Mesothelial cell of epicardium (in vitro differentiated cells): ENCODE measurements at regions not wholly inside any gene's neighbourhood (a gene's known extent, or its start where the extent isn't known, plus 50 kb on each side); places are given as distances from the start of the nearest gene placed in this dataset.

Experiments
- DNase-seq, 2 experiments: peaks; one replicate each; pipeline ENCODE4 v3.0.0; 2021; ENCODE audit warnings: low spot score in 2 of 2; ENCODE audit not compliant: unreplicated experiment in 2 of 2
- H3K27ac Mint-ChIP-seq: 2 replicates; pipeline ENCODE4 v1.8.0; 2021; ENCODE audit warnings: mixed read lengths
- H3K27me3 Mint-ChIP-seq: 2 replicates; pipeline ENCODE4 v1.8.0; 2021; ENCODE audit warnings: low read depth, mixed read lengths
- H3K36me3 Mint-ChIP-seq: 2 replicates; pipeline ENCODE4 v1.8.0; 2021; ENCODE audit warnings: mixed read lengths
- H3K4me1 Mint-ChIP-seq: 2 replicates; pipeline ENCODE4 v1.8.0; 2021; ENCODE audit warnings: mixed read lengths
- H3K4me3 Mint-ChIP-seq: 2 replicates; pipeline ENCODE4 v1.8.0; 2021; ENCODE audit warnings: mild to moderate bottlenecking, moderate library complexity, mixed read lengths
- H3K9me3 Mint-ChIP-seq: 2 replicates; pipeline ENCODE4 v1.8.0; 2021; ENCODE audit warnings: mixed read lengths
- TF ChIP-seq, protein P1 (sequence below): fragments of 200-600 bp; sonication (generic); IDR thresholded peaks from one replicate; pipeline ENCODE4 v1.5.0; 2021; ENCODE audit warnings: antibody characterized with exemption; ENCODE audit not compliant: unreplicated experiment

DNA sequence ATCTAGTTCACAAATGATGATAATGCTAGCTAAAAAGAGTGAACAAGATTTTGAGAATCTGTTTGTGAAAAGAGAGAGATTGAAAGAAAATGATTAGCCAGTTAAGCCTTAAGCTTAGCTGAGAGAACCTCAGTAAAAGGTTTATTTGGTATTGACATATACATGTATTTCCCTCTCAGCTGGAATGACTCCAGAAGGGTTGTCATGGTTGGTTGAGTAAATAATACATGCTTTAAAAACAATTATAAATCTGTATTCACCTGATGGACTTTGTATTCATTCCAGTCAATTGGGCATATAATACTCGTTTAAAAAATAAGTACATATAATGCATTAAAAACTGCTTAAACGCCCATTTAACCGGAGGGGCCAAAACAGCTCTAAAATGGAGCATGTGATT is 181.4 kb downstream of the GRB14 start:
- no peaks in the 10 kb centered on the region for H3K36me3 Mint-ChIP-seq
- H3K4me3 Mint-ChIP-seq, result no peak overlapping the region
- H3K9me3 Mint-ChIP-seq, result no peaks in the 10 kb centered on the region
- DNase-seq, result no peak
- H3K4me1 Mint-ChIP-seq, result no peaks in the 10 kb centered on the region
- no peaks in the 10 kb centered on the region for H3K27me3 Mint-ChIP-seq
- H3K27ac Mint-ChIP-seq, result no peak overlapping the region
- TF ChIP-seq, protein P1, sequence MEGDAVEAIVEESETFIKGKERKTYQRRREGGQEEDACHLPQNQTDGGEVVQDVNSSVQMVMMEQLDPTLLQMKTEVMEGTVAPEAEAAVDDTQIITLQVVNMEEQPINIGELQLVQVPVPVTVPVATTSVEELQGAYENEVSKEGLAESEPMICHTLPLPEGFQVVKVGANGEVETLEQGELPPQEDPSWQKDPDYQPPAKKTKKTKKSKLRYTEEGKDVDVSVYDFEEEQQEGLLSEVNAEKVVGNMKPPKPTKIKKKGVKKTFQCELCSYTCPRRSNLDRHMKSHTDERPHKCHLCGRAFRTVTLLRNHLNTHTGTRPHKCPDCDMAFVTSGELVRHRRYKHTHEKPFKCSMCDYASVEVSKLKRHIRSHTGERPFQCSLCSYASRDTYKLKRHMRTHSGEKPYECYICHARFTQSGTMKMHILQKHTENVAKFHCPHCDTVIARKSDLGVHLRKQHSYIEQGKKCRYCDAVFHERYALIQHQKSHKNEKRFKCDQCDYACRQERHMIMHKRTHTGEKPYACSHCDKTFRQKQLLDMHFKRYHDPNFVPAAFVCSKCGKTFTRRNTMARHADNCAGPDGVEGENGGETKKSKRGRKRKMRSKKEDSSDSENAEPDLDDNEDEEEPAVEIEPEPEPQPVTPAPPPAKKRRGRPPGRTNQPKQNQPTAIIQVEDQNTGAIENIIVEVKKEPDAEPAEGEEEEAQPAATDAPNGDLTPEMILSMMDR, result no peak

DNA sequence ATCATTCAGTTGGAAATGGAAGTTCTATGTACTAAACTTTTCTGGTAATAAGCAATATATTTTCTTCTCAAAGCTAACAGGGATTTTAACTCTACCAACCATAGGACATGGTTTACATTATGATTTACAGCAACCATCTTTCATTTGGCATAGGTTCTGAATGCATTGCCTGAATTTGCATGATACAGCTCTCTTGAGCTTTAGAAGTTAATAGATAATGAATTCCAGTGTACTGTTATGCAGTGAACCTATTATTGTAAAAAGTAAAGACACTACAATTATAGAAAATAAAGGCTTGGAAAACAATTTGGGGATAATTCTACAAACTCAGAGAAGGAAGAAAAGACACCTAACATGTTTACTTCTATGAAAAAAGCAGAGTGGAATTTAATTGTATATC is 182.0 kb downstream of the GRB14 start:
- H3K27ac Mint-ChIP-seq, result no peak overlapping the region
- H3K4me1 Mint-ChIP-seq, result no peaks in the 10 kb centered on the region
- no peaks in the 10 kb centered on the region for H3K9me3 Mint-ChIP-seq
- TF ChIP-seq, protein P1, result no peak
- DNase-seq, result no peak
- no peak overlapping the region for H3K4me3 Mint-ChIP-seq
- no peaks in the 10 kb centered on the region for H3K36me3 Mint-ChIP-seq
- H3K27me3 Mint-ChIP-seq, result no peaks in the 10 kb centered on the region

GRCh38 chr2:164438490-164439205 is 182.6 kb downstream of the GRB14 start:
- DNase-seq, result no peak

DNA sequence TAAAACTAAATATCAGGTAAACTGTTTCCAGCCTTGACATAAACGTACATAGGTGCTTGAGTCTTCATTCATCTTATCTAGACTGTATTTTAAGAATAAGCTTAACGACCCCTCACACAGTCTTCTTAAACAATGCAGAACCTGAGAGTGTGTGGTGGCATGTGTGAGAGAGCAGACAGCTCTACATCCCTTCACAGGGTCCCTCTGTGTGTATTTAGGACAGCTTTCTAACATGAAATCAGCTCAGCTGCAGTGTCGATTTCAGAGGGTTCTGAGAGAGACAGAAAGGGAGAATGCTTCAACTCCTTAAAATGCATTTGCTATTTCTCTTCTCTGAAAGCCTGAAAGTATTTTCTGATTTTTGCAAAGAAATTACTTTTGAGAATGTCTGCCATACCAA is 185.2 kb downstream of the GRB14 start:
- no peak overlapping the region for H3K4me3 Mint-ChIP-seq
- no peaks in the 10 kb centered on the region for H3K27me3 Mint-ChIP-seq
- H3K9me3 Mint-ChIP-seq, result peaks cover 5% of the 10 kb centered on the region
- TF ChIP-seq, protein P1, result no peak
- DNase-seq, result no peak
- no peaks in the 10 kb centered on the region for H3K36me3 Mint-ChIP-seq
- H3K27ac Mint-ChIP-seq, result no peak overlapping the region
- no peaks in the 10 kb centered on the region for H3K4me1 Mint-ChIP-seq

More at GRCh38 chr2:164438490-164439205, 182.6 kb downstream of the GRB14 start:
- Mint-ChIP-seq H3K36me3 (no peaks in the 10 kb centered on the region), H3K27ac (no peak overlapping the region), H3K9me3 (no peaks in the 10 kb centered on the region), H3K27me3 (no peaks in the 10 kb centered on the region), H3K4me1 (no peaks in the 10 kb centered on the region), H3K4me3 (no peak overlapping the region)
- TF ChIP-seq, protein P1, result no peak

DNA sequence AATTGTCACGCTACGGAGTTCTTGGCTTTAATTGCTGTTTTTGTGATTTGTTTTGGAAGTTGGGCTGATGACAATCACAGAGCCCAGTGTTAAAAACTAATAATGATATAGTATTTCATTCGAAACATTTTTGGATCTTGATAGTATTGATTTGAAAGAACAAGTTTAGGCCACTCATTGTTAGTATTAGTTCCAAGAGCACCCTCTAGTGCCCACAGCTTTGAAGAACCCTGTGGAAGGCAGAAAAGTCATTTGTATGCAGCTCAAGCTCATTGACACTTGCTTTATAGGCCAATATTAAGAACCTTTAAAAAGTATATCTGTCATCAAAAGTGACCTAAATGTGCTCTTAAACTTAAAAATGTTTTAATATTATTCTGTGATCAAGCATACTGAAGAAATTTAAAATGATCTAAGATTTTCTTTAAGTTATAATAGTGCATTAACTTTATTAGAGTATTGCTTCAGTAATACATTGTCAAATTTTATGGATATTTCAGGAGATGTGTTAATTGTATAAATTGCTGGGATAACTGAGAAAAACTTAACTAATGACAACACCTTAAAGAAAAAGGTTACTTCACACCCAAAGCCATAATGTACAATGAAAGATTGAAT is 191.0 kb downstream of the GRB14 start:
- Mint-ChIP-seq H3K27ac (no peak overlapping the region), H3K4me3 (no peak overlapping the region), H3K4me1 (no peaks in the 10 kb centered on the region), H3K27me3 (no peaks in the 10 kb centered on the region), H3K9me3 (peaks cover 5% of the 10 kb centered on the region), H3K36me3 (no peaks in the 10 kb centered on the region)
- TF ChIP-seq, protein P1, result no peak
- DNase-seq, result no peak
